Neural crest cell (in vitro differentiated cells): ENCODE measurements at regions not wholly inside any gene's neighbourhood (a gene's known extent, or its start where the extent isn't known, plus 50 kb on each side); places are given as distances from the start of the nearest gene placed in this dataset.

ENCODE experiments used
- DNase-seq: peaks from one replicate; pipeline ENCODE4 v3.0.0; 2021; ENCODE audit warnings: low read depth, mixed read lengths, low spot score
- H3K27ac Mint-ChIP-seq: one replicate; pipeline ENCODE4 v1.8.0; 2021; ENCODE audit warnings: mild to moderate bottlenecking, mixed read lengths; ENCODE audit not compliant: unreplicated experiment
- H3K27me3 Mint-ChIP-seq: 2 replicates; pipeline ENCODE4 v1.8.0; 2021; ENCODE audit warnings: low read depth, mild to moderate bottlenecking, mixed read lengths
- H3K36me3 Mint-ChIP-seq: 2 replicates; pipeline ENCODE4 v1.8.0; 2021; ENCODE audit warnings: low read depth, mild to moderate bottlenecking, mixed read lengths
- H3K4me1 Mint-ChIP-seq: 2 replicates; pipeline ENCODE4 v1.8.0; 2021; ENCODE audit warnings: mixed read lengths
- H3K4me3 Mint-ChIP-seq: one replicate; pipeline ENCODE4 v1.8.0; 2021; ENCODE audit warnings: mild to moderate bottlenecking, mixed read lengths
- H3K9me3 Mint-ChIP-seq: 2 replicates; pipeline ENCODE4 v1.8.0; 2021; ENCODE audit warnings: mixed read lengths
- CTCF ChIP-seq: fragments of 200-600 bp; sonication (generic); conservative IDR thresholded peaks from 2 replicates; pipeline ENCODE4 v1.5.0; 2021; ENCODE audit warnings: antibody characterized with exemption, mild to moderate bottlenecking

- no peak for DNase-seq
- H3K4me3 Mint-ChIP-seq = no peak overlapping the region
- no peak for TF ChIP-seq CTCF
- H3K27me3 Mint-ChIP-seq = no peaks in the 10 kb centered on the region
- H3K36me3 Mint-ChIP-seq = no peaks in the 10 kb centered on the region
- no peaks in the 10 kb centered on the region for H3K4me1 Mint-ChIP-seq
- H3K27ac Mint-ChIP-seq = no peak overlapping the region
- H3K9me3 Mint-ChIP-seq = peaks cover under 1% of the 10 kb centered on the region
Measured at GRCh38 chr16:76956841-76957240, 234.1 kb upstream of the MON1B start.

- no peaks in the 10 kb centered on the region for H3K36me3 Mint-ChIP-seq
- no peaks in the 10 kb centered on the region for H3K9me3 Mint-ChIP-seq
- H3K27ac Mint-ChIP-seq = no peak overlapping the region
- no peak for DNase-seq
- no peaks in the 10 kb centered on the region for H3K27me3 Mint-ChIP-seq
- H3K4me3 Mint-ChIP-seq = no peak overlapping the region
- no peaks in the 10 kb centered on the region for H3K4me1 Mint-ChIP-seq
- TF ChIP-seq CTCF = no peak
Measured at GRCh38 chr16:76959166-76959565, 231.8 kb upstream of the MON1B start.

- no peaks in the 10 kb centered on the region for H3K27me3 Mint-ChIP-seq
- no peaks in the 10 kb centered on the region for H3K36me3 Mint-ChIP-seq
- no peaks in the 10 kb centered on the region for H3K9me3 Mint-ChIP-seq
- no peak for TF ChIP-seq CTCF
- no peak for DNase-seq
- no peak overlapping the region for H3K27ac Mint-ChIP-seq
- no peak overlapping the region for H3K4me3 Mint-ChIP-seq
- peaks cover 12% of the 10 kb centered on the region for H3K4me1 Mint-ChIP-seq
Measured at GRCh38 chr16:76963614-76964315, 227.2 kb upstream of the MON1B start.

GRCh38 chr16:76964464-76965154 is 226.4 kb upstream of the MON1B start:
- TF ChIP-seq CTCF = no peak
- Mint-ChIP-seq H3K27me3 (no peaks in the 10 kb centered on the region), H3K4me3 (no peak overlapping the region)

GRCh38 chr16:76970087-76970744 is 220.8 kb upstream of the MON1B start:
- TF ChIP-seq CTCF = no peak
- Mint-ChIP-seq H3K27ac (no peak overlapping the region), H3K36me3 (no peaks in the 10 kb centered on the region), H3K4me3 (no peak overlapping the region), H3K4me1 (peaks cover 12% of the 10 kb centered on the region), H3K27me3 (no peaks in the 10 kb centered on the region), H3K9me3 (no peaks in the 10 kb centered on the region)
- DNase-seq = no peak

More at GRCh38 chr16:76964464-76965154, 226.4 kb upstream of the MON1B start:
- Mint-ChIP-seq H3K27ac (no peak overlapping the region), H3K4me1 (peaks cover 12% of the 10 kb centered on the region), H3K9me3 (no peaks in the 10 kb centered on the region), H3K36me3 (no peaks in the 10 kb centered on the region)
- no peak for DNase-seq
